OCI-LY7 (cell line): ENCODE measurements at regions not wholly inside any gene's neighbourhood (a gene's known extent, or its start where the extent isn't known, plus 50 kb on each side); places are given as distances from the start of the nearest gene placed in this dataset.

Source experiments
- BruUV-seq: library from RNA; stranded (reverse); fragments of 400-500 nt; replicated peaks from 2 replicates; lab custom pipeline; 2021; lab: Mats Ljungman, UMichigan
- CTCF ChIA-PET: fragments of 300-600 bp; sonication (Branson Sonifier 250); formaldehyde crosslinking; loops from one replicate; lab custom pipeline; 2022; ENCODE audit warnings: antibody characterized with exemption; ENCODE audit not compliant: unreplicated experiment; lab: Charles Lee
- POLR2A ChIA-PET: fragments of 300-600 bp; sonication (Branson Sonifier 250); formaldehyde crosslinking; loops from one replicate; lab custom pipeline; 2022; ENCODE audit warnings: antibody characterized with exemption; lab: Charles Lee
- DNase-seq: peaks from one replicate; pipeline ENCODE4 v3.0.0-alpha.2; 2015; ENCODE audit warnings: low spot score
- H2AFZ ChIP-seq: fragments of 200-600 bp; sonication (generic), shearing (Covaris generic); 2 replicates; pipeline ENCODE4 v1.6.1; 2014; ENCODE audit warnings: mild to moderate bottlenecking, antibody characterized with exemption, low read length, moderate library complexity
- H3K27ac ChIP-seq: fragments of 200-600 bp; sonication (generic); 2 replicates; pipeline ENCODE4 v1.5.1; 2014; ENCODE audit warnings: mixed run types, low read depth, mild to moderate bottlenecking, moderate library complexity, low read length, inconsistent platforms; ENCODE audit not compliant: poor library complexity, severe bottlenecking
- H3K36me3 ChIP-seq: fragments of 200-600 bp; sonication (generic); 2 replicates; pipeline ENCODE4 v1.6.1; 2014; ENCODE audit warnings: mild to moderate bottlenecking, antibody characterized with exemption, low read length, moderate library complexity, mixed read lengths; ENCODE audit not compliant: insufficient read depth
- H3K4me1 ChIP-seq: fragments of 200-600 bp; sonication (generic); 2 replicates; pipeline ENCODE4 v1.5.1; 2014; ENCODE audit warnings: mild to moderate bottlenecking, low read length; ENCODE audit not compliant: insufficient read depth, poor library complexity, severe bottlenecking
- H3K4me2 ChIP-seq: fragments of 200-600 bp; sonication (generic); 2 replicates; pipeline ENCODE4 v1.6.1; 2014; ENCODE audit warnings: mild to moderate bottlenecking, low read length
- H3K4me3 ChIP-seq: fragments of 200-600 bp; sonication (generic); 2 replicates; pipeline ENCODE4 v1.5.1; 2014; ENCODE audit warnings: mild to moderate bottlenecking, low read depth, low read length; ENCODE audit not compliant: poor library complexity, severe bottlenecking
- H3K79me2 ChIP-seq: fragments of 200-600 bp; sonication (generic); 2 replicates; pipeline ENCODE4 v1.6.1; 2016; ENCODE audit warnings: low read depth, mild to moderate bottlenecking, low read length, moderate library complexity, mixed read lengths; ENCODE audit not compliant: insufficient read depth
- H3K9me2 ChIP-seq: fragments of 200-600 bp; sonication (generic); 2 replicates; pipeline ENCODE4 v1.6.1; 2016; ENCODE audit warnings: mild to moderate bottlenecking, low read length, mixed read lengths; ENCODE audit not compliant: insufficient read depth
- H3K9me3 ChIP-seq: fragments of 200-600 bp; sonication (generic); 2 replicates; pipeline ENCODE4 v1.6.1; 2014; ENCODE audit warnings: mild to moderate bottlenecking, mixed run types, low read length, mixed read lengths
- H4K20me1 ChIP-seq: fragments of 200-600 bp; sonication (generic); 2 replicates; pipeline ENCODE4 v1.6.1; 2014; ENCODE audit warnings: mild to moderate bottlenecking, antibody characterized with exemption, low read length, moderate library complexity, mixed read lengths; ENCODE audit not compliant: insufficient read depth
- CTCF ChIP-seq: fragments of 200-600 bp; sonication (generic); conservative IDR thresholded peaks from 2 replicates; pipeline ENCODE4 v1.5.1; 2014; ENCODE audit warnings: mild to moderate bottlenecking, antibody characterized with exemption, low read length, moderate library complexity, mixed read lengths
- EZH2phosphoT487 ChIP-seq: fragments of 200-600 bp; sonication (generic); IDR thresholded peaks from 2 replicates; pipeline ENCODE4 v1.6.1; 2018; ENCODE audit warnings: low read depth, borderline replicate concordance, mild to moderate bottlenecking, mixed run types, antibody characterized with exemption, low read length, moderate library complexity, mixed read lengths
- intact Hi-C: fragments of 100-400 bp; cut with micrococcal nuclease; formaldehyde crosslinking; loops from one replicate; pipeline ENCODE4 v1.10.0; 2022; ENCODE audit not compliant: unreplicated experiment

GRCh38 chr7:49630513-49630912 lies 142.9 kb upstream of the VWC2 start:
- ChIA-PET CTCF (no interaction called here), POLR2A (interaction anchor here (0.5 to 1.4 kb wide), 4 partner anchors 14 to 791 kb away, joined by 3 to 5 read pairs (median 4); no protein-coding TSS in a partner anchor)

GRCh38 chr7:49631071-49631815 lies 142.2 kb upstream of the VWC2 start:
- BruUV-seq, result no TSS peak
- TF ChIP-seq EZH2phosphoT487, result no peak
- TF ChIP-seq CTCF, result no peak
- DNase-seq, result no peak
- Histone ChIP-seq H4K20me1 (no peaks in the 10 kb centered on the region), H3K36me3 (no peaks in the 10 kb centered on the region), H2AFZ (no peak overlapping the region), H3K9me2 (no peaks in the 10 kb centered on the region), H3K79me2 (no peaks in the 10 kb centered on the region), H3K4me1 (no peaks in the 10 kb centered on the region), H3K9me3 (no peaks in the 10 kb centered on the region), H3K27ac (no peak overlapping the region), H3K4me2 (no peak overlapping the region), H3K4me3 (no peak overlapping the region)
- intact Hi-C loops, result loop anchor here (10.0 kb wide), 1 partner anchor 164 kb away; no protein-coding TSS in a partner anchor
- CTCF ChIA-PET, result no interaction called here
- POLR2A ChIA-PET, result interaction anchor here (0.6 to 1.4 kb wide), 4 partner anchors 13 to 790 kb away, joined by 3 to 5 read pairs (median 4); no protein-coding TSS in a partner anchor

More at GRCh38 chr7:49630513-49630912, 142.9 kb upstream of the VWC2 start:
- H3K4me2 ChIP-seq, result no peak overlapping the region
- TF ChIP-seq EZH2phosphoT487 (no peak), CTCF (no peak)
- H3K4me3 ChIP-seq, result no peak overlapping the region
- no peak for DNase-seq
- no peaks in the 10 kb centered on the region for H3K9me3 ChIP-seq
- H3K4me1 ChIP-seq, result no peaks in the 10 kb centered on the region
- no peaks in the 10 kb centered on the region for H4K20me1 ChIP-seq
- no peak overlapping the region for H3K27ac ChIP-seq
- no peaks in the 10 kb centered on the region for H3K36me3 ChIP-seq
- H3K79me2 ChIP-seq, result no peaks in the 10 kb centered on the region
- no TSS peak for BruUV-seq
- intact Hi-C loops, result loop anchor here (10.0 kb wide), 1 partner anchor 164 kb away; no protein-coding TSS in a partner anchor
- H3K9me2 ChIP-seq, result no peaks in the 10 kb centered on the region
- no peak overlapping the region for H2AFZ ChIP-seq

- no TSS peak for BruUV-seq
- H3K36me3 ChIP-seq, result no peaks in the 10 kb centered on the region
- no peaks in the 10 kb centered on the region for H3K9me3 ChIP-seq
- no peaks in the 10 kb centered on the region for H3K9me2 ChIP-seq
- H3K27ac ChIP-seq, result no peak overlapping the region
- no peak overlapping the region for H2AFZ ChIP-seq
- no peak overlapping the region for H3K4me2 ChIP-seq
- no peaks in the 10 kb centered on the region for H3K79me2 ChIP-seq
- ChIA-PET POLR2A (interaction anchor here (1.0 to 1.4 kb wide), 2 partner anchors 12 to 26 kb away, joined by 3 to 5 read pairs; no protein-coding TSS in a partner anchor), CTCF (no interaction called here)
- H4K20me1 ChIP-seq, result no peaks in the 10 kb centered on the region
- no peaks in the 10 kb centered on the region for H3K4me1 ChIP-seq
- no peak overlapping the region for H3K4me3 ChIP-seq
- intact Hi-C loops, result loop anchor here (10.0 kb wide), 1 partner anchor 163 kb away; no protein-coding TSS in a partner anchor
- no peak for DNase-seq
- TF ChIP-seq CTCF (no peak), EZH2phosphoT487 (no peak)
Observed at GRCh38 chr7:49631960-49632359, 141.5 kb upstream of the VWC2 start.
